HUES6 (cell line): ENCODE measurements at regions not wholly inside any gene's neighbourhood (a gene's known extent, or its start where the extent isn't known, plus 50 kb on each side); places are given as distances from the start of the nearest gene placed in this dataset.

Experiments used
- H3K27ac ChIP-seq: 2 replicates; pipeline ENCODE4 v1.7.0; 2013; ENCODE audit warnings: low read depth, mild to moderate bottlenecking, low read length, inconsistent platforms
- H3K27me3 ChIP-seq: 2 replicates; pipeline ENCODE4 v1.6.1; 2013; ENCODE audit warnings: low read length; ENCODE audit not compliant: control insufficient read depth, insufficient read depth
- H3K36me3 ChIP-seq: 2 replicates; pipeline ENCODE4 v1.6.1; 2013; ENCODE audit warnings: low read length; ENCODE audit not compliant: control insufficient read depth, insufficient read depth
- H3K4me1 ChIP-seq: 2 replicates; pipeline ENCODE4 v1.6.1; 2013; ENCODE audit warnings: low read length; ENCODE audit not compliant: control insufficient read depth, insufficient read depth
- H3K4me3 ChIP-seq: 2 replicates; pipeline ENCODE4 v1.5.1; 2013; ENCODE audit warnings: low read depth, low read length
- H3K9ac ChIP-seq: one replicate; pipeline ENCODE4 v1.6.1; 2013; ENCODE audit warnings: mild to moderate bottlenecking, low read length
- H3K9me3 ChIP-seq: 2 replicates; pipeline ENCODE4 v1.6.1; 2013; ENCODE audit warnings: low read depth, low read length; ENCODE audit not compliant: control insufficient read depth, insufficient read depth

DNA sequence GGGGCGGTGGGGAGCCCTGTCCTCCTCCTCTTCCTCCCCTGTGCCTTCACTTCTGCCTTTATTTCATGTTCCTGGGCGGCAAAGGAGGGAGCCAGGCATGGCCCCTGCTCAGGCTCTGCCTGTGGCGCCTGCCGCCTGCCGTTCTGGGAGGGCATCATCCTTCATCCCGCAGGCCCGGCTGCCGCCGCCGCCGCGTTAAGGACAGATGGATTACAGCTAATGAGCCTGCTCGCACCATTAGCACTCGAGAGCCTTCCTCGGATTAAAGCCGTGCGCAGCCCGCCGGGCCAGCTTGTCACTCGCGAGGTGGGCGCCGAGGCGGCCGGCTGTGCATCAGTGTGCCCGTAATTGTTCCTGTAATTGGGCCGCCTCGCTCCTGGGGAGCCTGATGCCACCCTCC lies 127.7 kb upstream of the GSE1 start:
- no peaks in the 10 kb centered on the region for H3K36me3 ChIP-seq
- H3K4me3 ChIP-seq = no peak overlapping the region
- no peaks in the 10 kb centered on the region; the same call in 1 of the 2 replicates for H3K27me3 ChIP-seq
- no peak overlapping the region for H3K9ac ChIP-seq
- no peak overlapping the region for H3K27ac ChIP-seq
- H3K9me3 ChIP-seq = no peaks in the 10 kb centered on the region
- H3K4me1 ChIP-seq = peaks cover 5% of the 10 kb centered on the region; the same call in 1 of the 2 replicates

DNA sequence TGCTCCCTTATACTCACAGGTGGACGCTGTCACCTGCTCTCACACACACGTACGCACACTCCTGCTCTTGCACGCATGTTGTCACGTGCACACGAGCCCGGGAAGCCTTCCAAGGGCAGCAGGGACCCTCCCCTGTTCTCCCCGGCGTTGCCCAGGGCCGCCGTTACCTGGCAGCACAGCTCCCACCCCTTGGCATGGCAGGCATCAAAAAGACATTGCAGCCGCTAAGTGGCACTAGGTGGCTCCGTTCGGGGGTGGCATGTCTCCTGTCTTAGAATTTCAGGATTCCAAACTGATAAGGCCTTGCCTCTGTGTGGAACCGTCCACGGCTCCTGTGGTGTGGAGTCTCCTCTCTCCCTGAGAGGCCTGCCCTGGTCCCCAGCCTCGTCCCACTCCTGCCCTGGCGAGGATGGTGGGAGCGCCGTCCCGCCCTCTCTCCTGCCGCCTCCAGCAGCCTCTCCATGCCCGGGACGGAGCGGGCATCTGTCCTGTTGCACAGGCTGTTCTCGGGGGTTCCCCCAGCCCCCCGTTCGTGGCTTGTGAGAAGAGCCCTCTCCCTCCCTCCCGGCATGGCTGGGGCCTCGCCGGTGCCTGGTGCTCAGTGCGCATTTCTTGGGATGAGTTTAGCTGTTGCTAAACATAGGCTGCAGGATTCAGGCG lies 126.7 kb upstream of the GSE1 start:
- peaks cover under 1% of the 10 kb centered on the region; the same call in 1 of the 2 replicates for H3K4me1 ChIP-seq
- no peaks in the 10 kb centered on the region; the same call in 1 of the 2 replicates for H3K27me3 ChIP-seq
- no peaks in the 10 kb centered on the region for H3K36me3 ChIP-seq
- H3K9ac ChIP-seq = no peak overlapping the region
- no peaks in the 10 kb centered on the region for H3K9me3 ChIP-seq
- no peak overlapping the region for H3K27ac ChIP-seq
- H3K4me3 ChIP-seq = no peak overlapping the region

- Histone ChIP-seq H3K27ac (no peak overlapping the region), H3K27me3 (no peaks in the 10 kb centered on the region), H3K36me3 (no peaks in the 10 kb centered on the region), H3K4me3 (no peak overlapping the region), H3K9ac (no peak overlapping the region), H3K9me3 (no peaks in the 10 kb centered on the region), H3K4me1 (peaks cover 16% of the 10 kb centered on the region)
These were observed 124.7 kb upstream of the GSE1 start for GRCh38 chr16:85488414-85488813.

GRCh38 chr16:85490407-85491057 lies 122.6 kb upstream of the GSE1 start:
- Histone ChIP-seq H3K9ac (no peak overlapping the region), H3K27me3 (no peaks in the 10 kb centered on the region), H3K4me1 (peaks cover 16% of the 10 kb centered on the region), H3K9me3 (no peaks in the 10 kb centered on the region), H3K27ac (no peak overlapping the region), H3K36me3 (no peaks in the 10 kb centered on the region), H3K4me3 (no peak overlapping the region)

DNA sequence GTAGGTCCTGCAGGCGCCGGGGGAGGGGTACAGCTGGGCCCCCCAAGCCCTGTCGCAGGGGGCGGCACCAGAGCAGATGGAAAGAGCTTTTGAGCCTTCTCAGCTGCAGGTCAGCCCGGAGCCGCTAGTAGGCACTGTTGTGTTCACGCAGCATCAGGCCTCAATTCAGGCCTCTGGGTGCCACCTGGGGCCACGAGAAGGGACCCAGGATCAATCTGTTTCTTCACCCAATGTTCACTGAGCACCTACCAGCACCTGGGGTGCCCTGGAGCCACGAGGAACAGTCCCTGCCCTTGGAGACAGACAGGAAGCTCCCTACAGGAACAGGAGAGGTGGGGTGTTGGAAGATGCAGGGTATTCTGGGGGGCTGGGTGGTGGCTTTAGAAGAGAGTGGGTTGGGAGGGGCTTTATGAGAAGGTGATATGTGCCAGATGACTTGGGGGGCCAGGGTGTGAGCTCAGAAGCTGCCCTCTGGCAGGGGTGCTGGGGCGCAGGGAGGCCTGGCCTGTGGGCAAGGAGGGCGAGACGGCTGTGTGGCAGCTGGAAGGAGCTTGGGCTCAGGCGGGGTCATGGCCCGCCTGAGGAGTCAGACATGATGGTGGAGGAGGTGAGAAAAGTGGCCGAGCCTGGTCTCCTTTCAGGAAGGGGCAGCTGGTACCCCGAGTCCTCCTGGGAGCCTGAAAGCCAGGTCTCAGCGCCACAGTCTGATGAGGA lies 121.9 kb upstream of the GSE1 start:
- H3K4me1 ChIP-seq = peaks cover 16% of the 10 kb centered on the region
- H3K9ac ChIP-seq = peak overlapping the region; percentile 43
- H3K9me3 ChIP-seq = no peaks in the 10 kb centered on the region
- no peaks in the 10 kb centered on the region for H3K27me3 ChIP-seq
- H3K4me3 ChIP-seq = no peak overlapping the region
- H3K27ac ChIP-seq = no peak overlapping the region
- H3K36me3 ChIP-seq = no peaks in the 10 kb centered on the region

- Histone ChIP-seq H3K27me3 (no peaks in the 10 kb centered on the region), H3K9me3 (no peaks in the 10 kb centered on the region), H3K27ac (no peak overlapping the region), H3K4me1 (peaks cover 16% of the 10 kb centered on the region), H3K36me3 (no peaks in the 10 kb centered on the region), H3K4me3 (no peak overlapping the region), H3K9ac (peak overlapping the region; percentile 43)
These were observed 121.3 kb upstream of the GSE1 start for GRCh38 chr16:85491798-85492294.

DNA sequence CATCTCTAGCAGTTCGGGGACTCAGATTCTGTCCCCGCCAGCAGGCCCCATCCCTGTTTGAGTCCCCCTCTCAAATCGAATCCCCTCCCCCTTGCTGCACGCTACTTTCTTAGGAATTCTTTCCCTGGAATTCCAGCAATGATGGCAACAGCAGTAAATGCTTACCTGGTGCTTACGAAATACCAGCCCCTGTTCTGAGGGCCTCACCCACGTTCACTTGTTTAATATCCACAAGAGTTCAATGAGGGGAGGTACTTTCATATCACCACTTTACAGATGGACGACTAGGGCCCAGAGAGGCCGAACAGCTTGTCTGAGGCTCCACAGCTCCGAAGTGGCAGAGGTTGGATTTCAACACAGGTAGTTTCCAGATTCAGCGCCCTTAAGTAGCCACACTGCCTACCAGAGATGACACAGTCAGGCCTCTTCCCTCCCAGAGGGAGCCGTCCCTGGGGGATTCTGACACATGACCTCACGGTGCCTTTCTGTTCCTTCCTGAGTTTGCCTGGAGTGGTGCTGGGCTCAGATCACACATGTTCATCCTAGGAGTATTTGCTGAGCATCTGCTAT lies 120.7 kb upstream of the GSE1 start:
- Histone ChIP-seq H3K27ac (no peak overlapping the region), H3K4me1 (peaks cover 16% of the 10 kb centered on the region), H3K9ac (no peak overlapping the region), H3K9me3 (no peaks in the 10 kb centered on the region), H3K27me3 (no peaks in the 10 kb centered on the region), H3K4me3 (no peak overlapping the region), H3K36me3 (no peaks in the 10 kb centered on the region)

GRCh38 chr16:85494315-85494714 lies 118.8 kb upstream of the GSE1 start:
- Histone ChIP-seq H3K36me3 (no peaks in the 10 kb centered on the region), H3K9ac (no peak overlapping the region), H3K27ac (no peak overlapping the region), H3K9me3 (no peaks in the 10 kb centered on the region), H3K4me1 (peaks cover 16% of the 10 kb centered on the region), H3K27me3 (no peaks in the 10 kb centered on the region), H3K4me3 (no peak overlapping the region)

DNA sequence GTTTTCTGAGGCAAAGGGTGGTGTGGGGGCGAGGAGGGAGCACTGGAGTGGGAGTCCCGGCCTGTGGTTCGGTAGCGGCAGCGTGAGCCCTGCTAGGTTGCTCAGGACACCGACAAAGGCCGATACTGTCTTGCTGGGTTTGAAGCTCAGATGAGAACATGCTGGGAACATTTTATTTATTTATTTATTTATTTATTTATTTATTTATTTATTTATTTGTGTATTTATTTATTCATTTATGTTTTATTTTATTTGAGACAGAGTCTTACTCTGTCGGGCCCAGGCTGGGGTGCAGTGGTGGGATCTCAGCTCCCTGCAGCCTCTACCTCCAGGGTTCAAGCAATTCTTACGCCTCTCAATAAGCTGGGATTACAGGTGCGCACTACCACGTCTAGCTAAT lies 117.9 kb upstream of the GSE1 start:
- H3K27ac ChIP-seq = no peak overlapping the region
- H3K36me3 ChIP-seq = no peaks in the 10 kb centered on the region
- no peaks in the 10 kb centered on the region for H3K9me3 ChIP-seq
- H3K4me3 ChIP-seq = no peak overlapping the region
- no peaks in the 10 kb centered on the region for H3K27me3 ChIP-seq
- peaks cover 16% of the 10 kb centered on the region for H3K4me1 ChIP-seq
- H3K9ac ChIP-seq = no peak overlapping the region

GRCh38 chr16:85495823-85496538 lies 117.1 kb upstream of the GSE1 start:
- H3K4me1 ChIP-seq = peaks cover 16% of the 10 kb centered on the region
- H3K27ac ChIP-seq = no peak overlapping the region
- no peaks in the 10 kb centered on the region for H3K27me3 ChIP-seq
- H3K36me3 ChIP-seq = no peaks in the 10 kb centered on the region
- no peak overlapping the region for H3K4me3 ChIP-seq
- H3K9me3 ChIP-seq = no peaks in the 10 kb centered on the region
- no peak overlapping the region for H3K9ac ChIP-seq
